H9 (cell line): ENCODE measurements at regions not wholly inside any gene's neighbourhood (a gene's known extent, or its start where the extent isn't known, plus 50 kb on each side); places are given as distances from the start of the nearest gene placed in this dataset.

Experiments used
- DNase-seq: peaks from one replicate; pipeline ENCODE4 v3.0.0-alpha.2; 2017
- H2AFZ ChIP-seq: one replicate; pipeline ENCODE4 v1.6.1; 2013; ENCODE audit warnings: mild to moderate bottlenecking, low read length, control low read depth, moderate library complexity
- H2AK5ac ChIP-seq: 2 replicates; pipeline ENCODE4 v1.6.1; 2013; ENCODE audit warnings: low read length, control low read depth, mixed read lengths; ENCODE audit not compliant: insufficient read length
- H2BK120ac ChIP-seq: one replicate; pipeline ENCODE4 v1.6.1; 2013; ENCODE audit warnings: low read depth, mild to moderate bottlenecking, low read length, control low read depth, inconsistent platforms; ENCODE audit not compliant: poor library complexity, severe bottlenecking
- H2BK12ac ChIP-seq: 2 replicates; pipeline ENCODE4 v1.6.1; 2013; ENCODE audit warnings: low read length, control low read depth, mixed read lengths, low read depth; ENCODE audit not compliant: insufficient read length
- H2BK15ac ChIP-seq: 2 replicates; pipeline ENCODE4 v1.6.1; 2013; ENCODE audit warnings: low read depth, low read length, control low read depth
- H2BK20ac ChIP-seq: one replicate; pipeline ENCODE4 v1.6.1; 2013; ENCODE audit warnings: low read depth, mild to moderate bottlenecking, low read length, control low read depth, inconsistent platforms; ENCODE audit not compliant: poor library complexity, severe bottlenecking
- H2BK5ac ChIP-seq: 2 replicates; pipeline ENCODE4 v1.6.1; 2013; ENCODE audit warnings: low read length, control low read depth, mixed read lengths; ENCODE audit not compliant: insufficient read length
- H3K14ac ChIP-seq: 2 replicates; pipeline ENCODE4 v1.6.1; 2013; ENCODE audit warnings: low read length, control low read depth; ENCODE audit not compliant: insufficient read depth
- H3K18ac ChIP-seq: 2 replicates; pipeline ENCODE4 v1.6.1; 2013; ENCODE audit warnings: low read depth, mild to moderate bottlenecking, mixed read lengths, low read length, control low read depth; ENCODE audit not compliant: insufficient read length
- H3K23ac ChIP-seq: 2 replicates; pipeline ENCODE4 v1.6.1; 2013; ENCODE audit warnings: low read length, control low read depth, mixed read lengths, low read depth; ENCODE audit not compliant: insufficient read length
- H3K23me2 ChIP-seq: 2 replicates; pipeline ENCODE4 v1.6.1; 2013; ENCODE audit warnings: low read depth, mild to moderate bottlenecking, mixed read lengths, low read length, control low read depth; ENCODE audit not compliant: insufficient read length, poor library complexity, severe bottlenecking
- H3K27ac ChIP-seq: 2 replicates; pipeline ENCODE4 v1.5.1; 2013; ENCODE audit warnings: low read length, control low read depth, mixed read lengths, low read depth; ENCODE audit not compliant: insufficient read length
- H3K27me3 ChIP-seq: 2 replicates; pipeline ENCODE4 v1.6.1; 2013; ENCODE audit warnings: low read length, control low read depth, inconsistent platforms; ENCODE audit not compliant: insufficient read depth
- H3K4ac ChIP-seq: 2 replicates; pipeline ENCODE4 v1.6.1; 2013; ENCODE audit warnings: low read depth, mild to moderate bottlenecking, control low read depth, inconsistent platforms, low read length, moderate library complexity
- H3K4me1 ChIP-seq: 2 replicates; pipeline ENCODE4 v1.6.1; 2013; ENCODE audit warnings: low read length, control low read depth, inconsistent platforms; ENCODE audit not compliant: insufficient read depth
- H3K4me2 ChIP-seq: 2 replicates; pipeline ENCODE4 v1.6.1; 2013; ENCODE audit warnings: low read length, control low read depth, mixed read lengths; ENCODE audit not compliant: insufficient read length, insufficient read depth
- H3K56ac ChIP-seq: 2 replicates; pipeline ENCODE4 v1.6.1; 2013; ENCODE audit warnings: low read depth, mild to moderate bottlenecking, mixed read lengths, low read length, control low read depth; ENCODE audit not compliant: insufficient read length
- H3K79me1 ChIP-seq: 2 replicates; pipeline ENCODE4 v1.6.1; 2013; ENCODE audit warnings: low read depth, mild to moderate bottlenecking, moderate library complexity, low read length, control low read depth, inconsistent platforms; ENCODE audit not compliant: insufficient read depth, poor library complexity, severe bottlenecking
- H3K79me2 ChIP-seq: 2 replicates; pipeline ENCODE4 v1.6.1; 2013; ENCODE audit warnings: low read length, control low read depth, inconsistent platforms; ENCODE audit not compliant: insufficient read depth
- H3K9ac ChIP-seq: 2 replicates; pipeline ENCODE4 v1.6.1; 2013; ENCODE audit warnings: low read length, control low read depth, mixed read lengths; ENCODE audit not compliant: insufficient read length; ENCODE audit errors: extremely low read depth
- H3K9me3 ChIP-seq: one replicate; pipeline ENCODE4 v1.6.1; 2013; ENCODE audit warnings: low read depth, low read length, inconsistent platforms; ENCODE audit not compliant: control insufficient read depth
- H3T11ph ChIP-seq: one replicate; pipeline ENCODE4 v1.6.1; 2013; ENCODE audit warnings: mild to moderate bottlenecking, low read length, control low read depth, inconsistent platforms
- H4K20me1 ChIP-seq: one replicate; pipeline ENCODE4 v1.6.1; 2013; ENCODE audit not compliant: control insufficient read depth, insufficient read length, insufficient read depth
- H4K5ac ChIP-seq: 2 replicates; pipeline ENCODE4 v1.6.1; 2013; ENCODE audit warnings: low read depth, mild to moderate bottlenecking, mixed read lengths, low read length, control low read depth; ENCODE audit not compliant: insufficient read length
- H4K8ac ChIP-seq: replicated peaks from 2 replicates; pipeline ENCODE4 v1.6.1; 2013; ENCODE audit warnings: low read length, control low read depth, mixed read lengths, low read depth; ENCODE audit not compliant: insufficient read length
- H4K91ac ChIP-seq: 2 replicates; pipeline ENCODE4 v1.6.1; 2013; ENCODE audit warnings: low read depth, mild to moderate bottlenecking, moderate library complexity, mixed read lengths, low read length, control low read depth; ENCODE audit not compliant: insufficient read length
- H3K27ac Mint-ChIP-seq, 3 experiments: 2 replicates in 2 of 3; 3 replicates in 1 of 3; pipeline ENCODE4 v1.8.0; 2020 to 2021; ENCODE audit warnings: mixed read lengths in 3 of 3, mild to moderate bottlenecking in 1 of 3, moderate library complexity in 1 of 3
- H3K27me3 Mint-ChIP-seq: 2 replicates; pipeline ENCODE4 v1.8.0; 2021; ENCODE audit warnings: low read depth, mild to moderate bottlenecking, moderate library complexity, mixed read lengths
- H3K36me3 Mint-ChIP-seq, 3 experiments: 2 replicates in 2 of 3; 3 replicates in 1 of 3; pipeline ENCODE4 v1.8.0; 2020 to 2021; ENCODE audit warnings: low read depth in 3 of 3, mixed read lengths in 3 of 3; ENCODE audit not compliant: insufficient read depth in 1 of 3
- H3K4me1 Mint-ChIP-seq, 2 experiments: 2 replicates each; pipeline ENCODE4 v1.8.0; 2020; ENCODE audit warnings: mixed read lengths in 2 of 2
- H3K4me3 Mint-ChIP-seq, 2 experiments: 2 replicates in 1 of 2; 3 replicates in 1 of 2; pipeline ENCODE4 v1.8.0; 2020 to 2021; ENCODE audit warnings: mild to moderate bottlenecking in 2 of 2, mixed read lengths in 2 of 2, moderate library complexity in 1 of 2
- H3K9me3 Mint-ChIP-seq, 2 experiments: 2 replicates in 1 of 2; 3 replicates in 1 of 2; pipeline ENCODE4 v1.8.0; 2020; ENCODE audit warnings: mild to moderate bottlenecking in 2 of 2, mixed read lengths in 2 of 2, moderate library complexity in 1 of 2
- WGBS: extraction: QIAGEN DNeasy Blood & Tissue Kit; methylation state at CpG from one replicate; pipeline ENCODE4 v1.1.7; 2013; ENCODE audit warnings: missing lambda C conversion rate, low lambda C conversion rate, mixed read lengths; ENCODE audit not compliant: insufficient read length; ENCODE audit errors: extremely low coverage; 5-methylcytosine and 5-hydroxymethylcytosine counted together
- TF ChIP-seq, protein P1 (sequence below): fragments of 200-600 bp; sonication (generic); conservative IDR thresholded peaks from 3 replicates; pipeline ENCODE4 v1.8.0; 2021; ENCODE audit warnings: antibody characterized with exemption, mild to moderate bottlenecking

DNA sequence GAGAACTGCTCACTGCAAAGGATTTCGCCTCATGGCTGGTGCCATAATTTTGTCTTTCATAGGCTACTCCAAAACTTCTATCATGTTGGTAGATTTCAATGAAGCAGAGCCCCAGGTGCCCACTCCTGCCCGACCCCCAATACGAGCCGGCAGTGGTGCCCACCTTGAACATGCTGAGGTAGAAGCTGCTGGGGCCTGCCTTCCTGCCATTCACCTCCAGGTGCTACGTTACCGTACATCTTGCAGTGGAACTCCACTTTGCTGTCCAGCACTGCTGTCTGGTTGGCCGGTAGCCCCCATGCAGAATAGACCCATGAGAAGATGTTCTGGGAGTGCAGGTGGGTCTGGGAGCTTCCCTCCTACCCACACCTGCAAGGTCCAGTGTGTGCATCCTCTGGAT is 502.8 kb upstream of the TBL1XR1 start:
- Histone ChIP-seq H3K4ac (no peak overlapping the region), H3K56ac (no peak overlapping the region)
- no CpG with 5 or more reads among the region's 7 CpGs for WGBS

More for the DNA sequence above, 502.8 kb upstream of the TBL1XR1 start:
- Histone ChIP-seq H3K4me2 (no peak overlapping the region), H4K20me1 (no peaks in the 10 kb centered on the region), H2AFZ (no peak overlapping the region), H2AK5ac (no peak overlapping the region), H3T11ph (no peak overlapping the region), H3K27ac (no peak overlapping the region), H3K79me1 (no peaks in the 10 kb centered on the region), H3K79me2 (no peaks in the 10 kb centered on the region), H3K18ac (no peak overlapping the region), H4K5ac (no peak overlapping the region), H2BK12ac (no peak overlapping the region), H2BK120ac (no peak overlapping the region), H3K23ac (no peak overlapping the region), H2BK20ac (no peak overlapping the region), H3K9ac (no peak overlapping the region), H2BK5ac (no peak overlapping the region), H3K14ac (no peak overlapping the region), H4K8ac (no peak overlapping the region), H3K23me2 (no peaks in the 10 kb centered on the region), H3K9me3 (no peaks in the 10 kb centered on the region), H4K91ac (no peak overlapping the region), H3K27me3 (no peaks in the 10 kb centered on the region), H3K4me1 (no peaks in the 10 kb centered on the region), H2BK15ac (no peak overlapping the region)
- Mint-ChIP-seq H3K27me3 (no peaks in the 10 kb centered on the region), H3K36me3 (no peaks in the 10 kb centered on the region), H3K27ac (no peak overlapping the region), H3K4me3 (no peak overlapping the region), H3K9me3 (no peaks in the 10 kb centered on the region), H3K4me1 (no peaks in the 10 kb centered on the region)
- DNase-seq, result no peak
- TF ChIP-seq, protein P1, sequence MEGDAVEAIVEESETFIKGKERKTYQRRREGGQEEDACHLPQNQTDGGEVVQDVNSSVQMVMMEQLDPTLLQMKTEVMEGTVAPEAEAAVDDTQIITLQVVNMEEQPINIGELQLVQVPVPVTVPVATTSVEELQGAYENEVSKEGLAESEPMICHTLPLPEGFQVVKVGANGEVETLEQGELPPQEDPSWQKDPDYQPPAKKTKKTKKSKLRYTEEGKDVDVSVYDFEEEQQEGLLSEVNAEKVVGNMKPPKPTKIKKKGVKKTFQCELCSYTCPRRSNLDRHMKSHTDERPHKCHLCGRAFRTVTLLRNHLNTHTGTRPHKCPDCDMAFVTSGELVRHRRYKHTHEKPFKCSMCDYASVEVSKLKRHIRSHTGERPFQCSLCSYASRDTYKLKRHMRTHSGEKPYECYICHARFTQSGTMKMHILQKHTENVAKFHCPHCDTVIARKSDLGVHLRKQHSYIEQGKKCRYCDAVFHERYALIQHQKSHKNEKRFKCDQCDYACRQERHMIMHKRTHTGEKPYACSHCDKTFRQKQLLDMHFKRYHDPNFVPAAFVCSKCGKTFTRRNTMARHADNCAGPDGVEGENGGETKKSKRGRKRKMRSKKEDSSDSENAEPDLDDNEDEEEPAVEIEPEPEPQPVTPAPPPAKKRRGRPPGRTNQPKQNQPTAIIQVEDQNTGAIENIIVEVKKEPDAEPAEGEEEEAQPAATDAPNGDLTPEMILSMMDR, result no peak
